ENCODE measurements at regions not wholly inside any gene's neighbourhood (a gene's known extent, or its start where the extent isn't known, plus 50 kb on each side); places are given as distances from the start of the nearest gene placed in this dataset.

GRCh38 chr14:22465201-22465840 lies 123.7 kb downstream of the DAD1 start:
- TF ChIP-seq CTCF (IDR thresholded peaks at IDR 0.05; ENCODE audit: insufficient read depth, missing control alignments): no peak
- FAIRE-seq (no peak), DNase-seq (ENCODE audit: insufficient read length, low spot score) (no peak)

GRCh38 chr14:22464422-22465142 lies 124.4 kb downstream of the DAD1 start:
- no peak for DNase-seq (ENCODE audit: insufficient read length, low spot score)
- no peak for FAIRE-seq
- no peak for TF ChIP-seq CTCF (IDR thresholded peaks at IDR 0.05; ENCODE audit: insufficient read depth, missing control alignments)

- no peak for TF ChIP-seq CTCF (IDR thresholded peaks at IDR 0.05; ENCODE audit: insufficient read depth, missing control alignments)
- DNase-seq (ENCODE audit: insufficient read length, low spot score) (no peak), FAIRE-seq (no peak)
Measured at GRCh38 chr14:22463763-22464173, 125.3 kb downstream of the DAD1 start.

- DNase-seq (ENCODE audit: insufficient read length, low spot score) (no peak), FAIRE-seq (no peak)
- TF ChIP-seq CTCF (IDR thresholded peaks at IDR 0.05; ENCODE audit: insufficient read depth, missing control alignments): no peak
Measured at GRCh38 chr14:22462923-22463322, 126.1 kb downstream of the DAD1 start.

GRCh38 chr14:22460461-22461195 lies 128.4 kb downstream of the DAD1 start:
- FAIRE-seq: no peak
- no peak for DNase-seq (ENCODE audit: insufficient read length, low spot score)
- TF ChIP-seq CTCF (IDR thresholded peaks at IDR 0.05; ENCODE audit: insufficient read depth, missing control alignments): no peak

- no peak for DNase-seq (ENCODE audit: insufficient read length, low spot score)
- no peak for TF ChIP-seq CTCF (IDR thresholded peaks at IDR 0.05; ENCODE audit: insufficient read depth, missing control alignments)
- FAIRE-seq: no peak
Measured at GRCh38 chr14:22458737-22459136, 130.3 kb downstream of the DAD1 start.

Data from D721Med (cell line).